ENCODE measurements at regions not wholly inside any gene's neighbourhood (a gene's known extent, or its start where the extent isn't known, plus 50 kb on each side); places are given as distances from the start of the nearest gene placed in this dataset.

GRCh38 chr21:28858424-28858823 is 134.3 kb downstream of the LTN1 start:
- H3K4me1 ChIP-seq (ENCODE audit: control insufficient read depth, extremely low read depth, insufficient read depth, low read length), result no peaks in the 10 kb centered on the region
- no peak overlapping the region for H3K27ac ChIP-seq (ENCODE audit: insufficient read depth, low read depth, low read length)
- intact Hi-C loops (cut with micrococcal nuclease) (no loop called here), dilution Hi-C loops (cut with MboI; ENCODE audit: extremely low pct_ligation_motif_present, low sequenced_read_pairs) (no loop called here)
- no peaks in the 10 kb centered on the region for H4K20me1 ChIP-seq (replicated peaks; ENCODE audit: control insufficient read depth, extremely low read depth, insufficient read depth, low read length)
- no peak overlapping the region for H3K4me2 ChIP-seq (ENCODE audit: insufficient read depth, low read length)
- no peak for FAIRE-seq
- H3K79me2 ChIP-seq (ENCODE audit: control insufficient read depth, insufficient read depth, low read length), result no peaks in the 10 kb centered on the region
- DNase-seq (ENCODE audit: low read depth, low spot score), result no peak
- H2AFZ ChIP-seq (ENCODE audit: low read depth, low read length), result no peak overlapping the region
- no peak overlapping the region for H3K9ac ChIP-seq (replicated peaks; ENCODE audit: extremely low read depth, insufficient read depth, low read length)
- H3K9me3 ChIP-seq (replicated peaks; ENCODE audit: control insufficient read depth, insufficient read depth, low read length), result no peaks in the 10 kb centered on the region
- ChIA-PET POLR2A (no interaction called here), CTCF (interaction anchor here (0.7 to 0.9 kb wide), 2 partner anchors 26 to 75 kb away, joined by 3 read pairs; no protein-coding TSS in a partner anchor)
- TF ChIP-seq GATA2 (IDR thresholded peaks at IDR 0.05; ENCODE audit: insufficient read depth, insufficient read length, low read depth, low read length), result no peak
- TF ChIP-seq MYC (IDR thresholded peaks at IDR 0.05; ENCODE audit: low read depth, low read length), result no peak
- no peak for TF ChIP-seq MAX (IDR thresholded peaks at IDR 0.05; ENCODE audit: insufficient read depth, insufficient read length)
- TF ChIP-seq EZH2 (IDR thresholded peaks at IDR 0.05; ENCODE audit: borderline replicate concordance, low read depth, low read length, severe bottlenecking), result no peak
- no peak for TF ChIP-seq POLR2AphosphoS5 (IDR thresholded peaks at IDR 0.05; ENCODE audit: insufficient read depth, low read depth, low read length)
- TF ChIP-seq CTCF (IDR thresholded peaks at IDR 0.05; ENCODE audit: extremely low read depth in 1 of 2, insufficient read depth in 1 of 2, low read depth in 1 of 2, low read length in 2 of 2), result no peak
- no peaks in the 10 kb centered on the region for H3K36me3 ChIP-seq (ENCODE audit: control insufficient read depth in 2 of 2, extremely low read depth in 1 of 2, insufficient read depth in 2 of 2, low read length in 2 of 2)
- no peak overlapping the region for H3K4me3 ChIP-seq (replicated peaks in 1 of 3; ENCODE audit: insufficient read depth in 1 of 3, low read depth in 1 of 3, low read length in 3 of 3)
- no TSS peak for BruUV-seq (replicated peaks)
- H3K9me1 ChIP-seq (replicated peaks; ENCODE audit: control insufficient read depth, extremely low read depth, insufficient read depth, low read length), result no peaks in the 10 kb centered on the region
- H3K27me3 ChIP-seq (ENCODE audit: control insufficient read depth in 2 of 2, insufficient read depth in 2 of 2, low read length in 2 of 2), result no peaks in the 10 kb centered on the region
